ENCODE measurements at regions not wholly inside any gene's neighbourhood (a gene's known extent, or its start where the extent isn't known, plus 50 kb on each side); places are given as distances from the start of the nearest gene placed in this dataset.

- H3K4me1 ChIP-seq (ENCODE audit: control insufficient read depth, extremely low read depth, insufficient read depth, low read length), result peaks cover 2% of the 10 kb centered on the region
- dilution Hi-C loops (cut with MboI; ENCODE audit: extremely low pct_ligation_motif_present, low sequenced_read_pairs), result no loop called here
- H2AFZ ChIP-seq (ENCODE audit: control insufficient read depth, low read length), result no peak overlapping the region
- no peaks in the 10 kb centered on the region for H3K27me3 ChIP-seq (ENCODE audit: control insufficient read depth, extremely low read depth, insufficient read depth, low read length)
- no peak for TF ChIP-seq EZH2 (IDR thresholded peaks at IDR 0.05; ENCODE audit: low read length)
- TF ChIP-seq, protein P1, sequence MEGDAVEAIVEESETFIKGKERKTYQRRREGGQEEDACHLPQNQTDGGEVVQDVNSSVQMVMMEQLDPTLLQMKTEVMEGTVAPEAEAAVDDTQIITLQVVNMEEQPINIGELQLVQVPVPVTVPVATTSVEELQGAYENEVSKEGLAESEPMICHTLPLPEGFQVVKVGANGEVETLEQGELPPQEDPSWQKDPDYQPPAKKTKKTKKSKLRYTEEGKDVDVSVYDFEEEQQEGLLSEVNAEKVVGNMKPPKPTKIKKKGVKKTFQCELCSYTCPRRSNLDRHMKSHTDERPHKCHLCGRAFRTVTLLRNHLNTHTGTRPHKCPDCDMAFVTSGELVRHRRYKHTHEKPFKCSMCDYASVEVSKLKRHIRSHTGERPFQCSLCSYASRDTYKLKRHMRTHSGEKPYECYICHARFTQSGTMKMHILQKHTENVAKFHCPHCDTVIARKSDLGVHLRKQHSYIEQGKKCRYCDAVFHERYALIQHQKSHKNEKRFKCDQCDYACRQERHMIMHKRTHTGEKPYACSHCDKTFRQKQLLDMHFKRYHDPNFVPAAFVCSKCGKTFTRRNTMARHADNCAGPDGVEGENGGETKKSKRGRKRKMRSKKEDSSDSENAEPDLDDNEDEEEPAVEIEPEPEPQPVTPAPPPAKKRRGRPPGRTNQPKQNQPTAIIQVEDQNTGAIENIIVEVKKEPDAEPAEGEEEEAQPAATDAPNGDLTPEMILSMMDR (optimal IDR thresholded peaks at IDR 0.05 in 1 of 3, IDR thresholded peaks at IDR 0.05 in 1 of 3, conservative IDR thresholded peaks at IDR 0.05 in 1 of 3; ENCODE audit: extremely low read depth in 1 of 3, insufficient read depth in 2 of 3, low read length in 3 of 3), result no peak
- no peak for FAIRE-seq
- no peak overlapping the region for H3K27ac ChIP-seq (ENCODE audit: control insufficient read depth, insufficient read depth, low read length)
- H3K9ac ChIP-seq (ENCODE audit: control insufficient read depth, extremely low read depth, insufficient read depth, low read length), result no peak overlapping the region
- H3K9me3 ChIP-seq (ENCODE audit: control insufficient read depth, low read depth, low read length), result no peaks in the 10 kb centered on the region
- no peaks in the 10 kb centered on the region for H3K9me1 ChIP-seq (ENCODE audit: control insufficient read depth, extremely low read depth, insufficient read depth, low read length)
- H4K20me1 ChIP-seq (ENCODE audit: control insufficient read depth, extremely low read depth, insufficient read depth, low read length), result no peaks in the 10 kb centered on the region
- no peak overlapping the region for H3K4me3 ChIP-seq (ENCODE audit: control insufficient read depth in 2 of 3, extremely low read depth in 1 of 3, insufficient read depth in 2 of 3, low read depth in 1 of 3, low read length in 3 of 3)
- no peaks in the 10 kb centered on the region for H3K79me2 ChIP-seq (ENCODE audit: control insufficient read depth, insufficient read depth, low read length)
- no peak overlapping the region for H3K4me2 ChIP-seq (ENCODE audit: control insufficient read depth, extremely low read depth, insufficient read depth, low read depth, low read length)
- H3K36me3 ChIP-seq (ENCODE audit: control insufficient read depth in 2 of 2, extremely low read depth in 1 of 2, insufficient read depth in 2 of 2, low read length in 2 of 2), result peaks cover 1 to 3% of the 10 kb centered on the region in 2 experiments
- DNase-seq (ENCODE audit: low read depth, low spot score), result no peak
Observed at GRCh38 chr1:113012149-113012548, 56.2 kb upstream of the SLC16A1 start.

GRCh38 chr1:113013823-113014222 is 57.8 kb upstream of the SLC16A1 start:
- no peak for DNase-seq (ENCODE audit: low read depth, low spot score)
- Histone ChIP-seq H2AFZ (ENCODE audit: control insufficient read depth, low read length) (no peak overlapping the region), H3K36me3 (ENCODE audit: control insufficient read depth in 2 of 2, extremely low read depth in 1 of 2, insufficient read depth in 2 of 2, low read length in 2 of 2) (peaks cover 0 to 1% of the 10 kb centered on the region in 2 experiments), H4K20me1 (ENCODE audit: control insufficient read depth, extremely low read depth, insufficient read depth, low read length) (no peaks in the 10 kb centered on the region), H3K4me3 (ENCODE audit: control insufficient read depth in 2 of 3, extremely low read depth in 1 of 3, insufficient read depth in 2 of 3, low read depth in 1 of 3, low read length in 3 of 3) (no peak overlapping the region), H3K27me3 (ENCODE audit: control insufficient read depth, extremely low read depth, insufficient read depth, low read length) (no peaks in the 10 kb centered on the region), H3K9me3 (ENCODE audit: control insufficient read depth, low read depth, low read length) (no peaks in the 10 kb centered on the region), H3K9me1 (ENCODE audit: control insufficient read depth, extremely low read depth, insufficient read depth, low read length) (no peaks in the 10 kb centered on the region), H3K9ac (ENCODE audit: control insufficient read depth, extremely low read depth, insufficient read depth, low read length) (no peak overlapping the region), H3K4me1 (ENCODE audit: control insufficient read depth, extremely low read depth, insufficient read depth, low read length) (no peaks in the 10 kb centered on the region), H3K27ac (ENCODE audit: control insufficient read depth, insufficient read depth, low read length) (no peak overlapping the region), H3K4me2 (ENCODE audit: control insufficient read depth, extremely low read depth, insufficient read depth, low read depth, low read length) (no peak overlapping the region), H3K79me2 (ENCODE audit: control insufficient read depth, insufficient read depth, low read length) (no peaks in the 10 kb centered on the region)
- dilution Hi-C loops (cut with MboI; ENCODE audit: extremely low pct_ligation_motif_present, low sequenced_read_pairs), result no loop called here
- FAIRE-seq, result no peak
- TF ChIP-seq EZH2 (IDR thresholded peaks at IDR 0.05; ENCODE audit: low read length), result no peak
- TF ChIP-seq, protein P1 (optimal IDR thresholded peaks at IDR 0.05 in 1 of 3, IDR thresholded peaks at IDR 0.05 in 1 of 3, conservative IDR thresholded peaks at IDR 0.05 in 1 of 3; ENCODE audit: extremely low read depth in 1 of 3, insufficient read depth in 2 of 3, low read length in 3 of 3), result no peak

Data from keratinocyte (primary cell).